Prostate gland (tissue), 2 donors: ENCODE measurements at regions not wholly inside any gene's neighbourhood (a gene's known extent, or its start where the extent isn't known, plus 50 kb on each side); places are given as distances from the start of the nearest gene placed in this dataset.

ENCODE experiments used
- POLR2A ChIP-seq: fragments of 450-650 bp; IDR thresholded peaks from one replicate; pipeline ENCODE4 v1.6.1; 2016; ENCODE audit warnings: antibody characterized with exemption, mild to moderate bottlenecking
- POLR2AphosphoS5 ChIP-seq: sonication (generic); formaldehyde crosslinking; IDR thresholded peaks from one replicate; pipeline ENCODE4 v1.6.1; 2017; ENCODE audit warnings: antibody characterized with exemption
- TF ChIP-seq, protein P1 (sequence below), 4 experiments: fragments of 200-600 bp in 2 of 4; fragments of 450-650 bp in 2 of 4; sonication (generic) in 2 of 4; IDR thresholded peaks; 1 replicate in 3 of 4; 2 replicates in 1 of 4; pipeline ENCODE4 v1.5.1; 2016 to 2019; ENCODE audit warnings: antibody characterized with exemption in 4 of 4, mild to moderate bottlenecking in 2 of 4, moderate library complexity in 2 of 4

DNA sequence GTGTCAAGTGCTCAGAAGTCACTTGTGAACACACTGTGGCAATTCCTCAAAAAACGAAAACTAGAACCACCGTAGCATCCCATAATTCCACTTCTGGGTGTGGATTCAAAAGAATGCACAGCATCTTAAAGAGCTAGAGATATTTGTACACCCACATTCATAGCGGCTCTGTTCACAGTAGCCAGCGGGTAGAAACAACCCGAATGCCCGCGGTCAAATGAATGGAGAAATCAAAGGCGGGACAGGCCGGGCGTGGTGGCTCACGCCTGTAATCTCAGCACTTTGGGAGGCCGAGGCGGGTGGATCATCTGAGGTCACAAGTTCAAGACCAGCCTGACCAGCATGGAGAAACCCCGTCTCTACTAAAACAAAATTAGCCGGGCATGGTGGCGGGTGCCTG lies 337.5 kb downstream of the SEC14L1 start:
- TF ChIP-seq POLR2AphosphoS5: no peak
- TF ChIP-seq, protein P1, sequence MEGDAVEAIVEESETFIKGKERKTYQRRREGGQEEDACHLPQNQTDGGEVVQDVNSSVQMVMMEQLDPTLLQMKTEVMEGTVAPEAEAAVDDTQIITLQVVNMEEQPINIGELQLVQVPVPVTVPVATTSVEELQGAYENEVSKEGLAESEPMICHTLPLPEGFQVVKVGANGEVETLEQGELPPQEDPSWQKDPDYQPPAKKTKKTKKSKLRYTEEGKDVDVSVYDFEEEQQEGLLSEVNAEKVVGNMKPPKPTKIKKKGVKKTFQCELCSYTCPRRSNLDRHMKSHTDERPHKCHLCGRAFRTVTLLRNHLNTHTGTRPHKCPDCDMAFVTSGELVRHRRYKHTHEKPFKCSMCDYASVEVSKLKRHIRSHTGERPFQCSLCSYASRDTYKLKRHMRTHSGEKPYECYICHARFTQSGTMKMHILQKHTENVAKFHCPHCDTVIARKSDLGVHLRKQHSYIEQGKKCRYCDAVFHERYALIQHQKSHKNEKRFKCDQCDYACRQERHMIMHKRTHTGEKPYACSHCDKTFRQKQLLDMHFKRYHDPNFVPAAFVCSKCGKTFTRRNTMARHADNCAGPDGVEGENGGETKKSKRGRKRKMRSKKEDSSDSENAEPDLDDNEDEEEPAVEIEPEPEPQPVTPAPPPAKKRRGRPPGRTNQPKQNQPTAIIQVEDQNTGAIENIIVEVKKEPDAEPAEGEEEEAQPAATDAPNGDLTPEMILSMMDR (IDR thresholded peaks at IDR 0.05): no peak
- no peak for TF ChIP-seq POLR2A
